CD4-positive, alpha-beta memory T cell (primary cell): ENCODE measurements at regions not wholly inside any gene's neighbourhood (a gene's known extent, or its start where the extent isn't known, plus 50 kb on each side); places are given as distances from the start of the nearest gene placed in this dataset.

Experiments
- CTCF ChIA-PET: fragments of 350-600 bp; sonication (Branson Sonifier 250); formaldehyde crosslinking; loops from one replicate; lab custom pipeline; 2021; ENCODE audit warnings: inconsistent platforms; ENCODE audit not compliant: partially characterized antibody; lab: Charles Lee
- POLR2A ChIA-PET: fragments of 350-600 bp; sonication (Branson Sonifier 250); formaldehyde crosslinking; loops from one replicate; lab custom pipeline; 2021; ENCODE audit not compliant: partially characterized antibody; lab: Charles Lee
- DNase-seq, 5 donors: peaks; one replicate each; pipeline versions ENCODE4 v3.0.0 to v3.0.0-alpha.2; 2020 to 2022; ENCODE audit warnings: mixed read lengths in 1 of 5
- H3K27ac ChIP-seq: one replicate; pipeline ENCODE4 v1.7.0; 2013; ENCODE audit warnings: low read depth, low read length
- H3K27me3 ChIP-seq: 2 replicates; pipeline ENCODE4 v1.7.0; 2013; ENCODE audit warnings: mild to moderate bottlenecking, low read length, moderate library complexity; ENCODE audit not compliant: insufficient read depth
- H3K36me3 ChIP-seq: 2 replicates; pipeline ENCODE4 v1.7.0; 2013; ENCODE audit warnings: mild to moderate bottlenecking, low read length, moderate library complexity; ENCODE audit not compliant: insufficient read depth
- H3K4me1 ChIP-seq: 2 replicates; pipeline ENCODE4 v1.7.0; 2013; ENCODE audit warnings: mild to moderate bottlenecking, low read length, moderate library complexity; ENCODE audit not compliant: insufficient read depth
- H3K4me3 ChIP-seq, 2 donors: one replicate each; pipeline ENCODE4 v1.7.0; 2013; ENCODE audit warnings: low read length in 2 of 2, mild to moderate bottlenecking in 1 of 2
- H3K9me3 ChIP-seq, 2 donors: one replicate each; pipeline ENCODE4 v1.7.0; 2013; ENCODE audit warnings: low read length in 2 of 2, control low read depth in 1 of 2; ENCODE audit not compliant: control insufficient read depth in 1 of 2
- H3K27ac Mint-ChIP-seq, 7 donors: one replicate each; pipeline ENCODE4 v1.8.0; 2020 to 2021; ENCODE audit warnings: mixed read lengths in 7 of 7, mild to moderate bottlenecking in 6 of 7, inconsistent platforms in 3 of 7, moderate library complexity in 3 of 7
- H3K27me3 Mint-ChIP-seq, 2 donors: one replicate each; pipeline ENCODE4 v1.8.0; 2020 to 2021; ENCODE audit warnings: mixed read lengths in 2 of 2
- H3K36me3 Mint-ChIP-seq, 2 donors: one replicate each; pipeline ENCODE4 v1.8.0; 2020 to 2021; ENCODE audit warnings: mixed read lengths in 2 of 2, inconsistent platforms in 1 of 2, mild to moderate bottlenecking in 1 of 2
- H3K4me1 Mint-ChIP-seq, 4 donors: one replicate each; pipeline ENCODE4 v1.8.0; 2020 to 2021; ENCODE audit warnings: mixed read lengths in 4 of 4, mild to moderate bottlenecking in 1 of 4
- H3K4me3 Mint-ChIP-seq, 8 donors: one replicate each; pipeline ENCODE4 v1.8.0; 2020 to 2021; ENCODE audit warnings: mixed read lengths in 8 of 8, mild to moderate bottlenecking in 7 of 8, moderate library complexity in 6 of 8, inconsistent platforms in 3 of 8
- H3K9me3 Mint-ChIP-seq, 8 donors: one replicate each; pipeline ENCODE4 v1.8.0; 2020 to 2021; ENCODE audit warnings: mixed read lengths in 8 of 8, mild to moderate bottlenecking in 5 of 8, inconsistent platforms in 3 of 8, moderate library complexity in 1 of 8
- intact Hi-C: fragments of 100-400 bp; cut with micrococcal nuclease; formaldehyde crosslinking; loops from one replicate; pipeline ENCODE4 v1.15.1; 2023

DNA sequence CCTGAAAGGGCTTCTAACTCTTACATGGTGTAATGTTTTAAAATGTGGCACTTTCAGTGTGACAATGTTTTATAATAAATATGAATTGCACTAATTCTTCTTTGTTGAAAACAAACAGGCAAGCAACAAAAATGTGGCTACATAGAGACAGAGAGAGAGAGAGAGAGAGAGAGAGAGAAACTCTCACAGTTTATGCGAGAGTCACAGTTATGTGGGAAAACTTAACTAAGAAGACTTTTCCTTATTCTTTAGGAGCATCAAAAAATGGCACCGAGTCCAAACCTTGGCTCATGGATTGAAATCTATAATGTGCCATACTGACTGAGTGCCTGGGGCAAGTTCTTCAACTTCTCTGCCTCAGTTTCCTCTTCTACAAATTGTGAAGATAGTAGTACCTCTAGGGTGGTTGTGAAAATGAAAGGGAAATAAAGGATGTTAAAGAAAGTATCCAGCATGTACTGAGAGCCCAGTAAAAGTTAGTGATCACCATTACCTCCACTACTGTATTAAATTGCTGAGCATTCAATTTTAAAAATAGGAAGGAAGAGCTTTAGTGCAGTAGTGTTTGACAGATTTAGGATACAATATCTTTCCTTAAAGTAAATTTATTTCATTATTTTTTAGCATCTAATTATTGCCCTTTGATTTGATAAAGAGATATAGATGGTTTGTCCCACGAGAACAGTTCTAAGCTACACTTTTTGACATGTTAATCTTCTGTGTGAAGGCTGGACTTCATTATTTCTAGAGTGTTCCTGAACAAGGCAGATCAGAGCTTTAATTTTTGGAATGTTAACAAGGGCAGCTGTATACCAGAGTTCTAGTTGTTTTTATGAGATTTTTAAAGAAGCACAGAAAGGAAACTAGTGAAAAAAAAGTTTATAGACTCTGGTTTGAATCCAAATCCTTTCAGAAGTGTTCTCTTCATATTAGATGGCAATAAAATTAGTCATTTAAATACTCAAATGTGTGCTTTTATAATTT is 187.5 kb upstream of the ANK2 start:
- no peaks in the 10 kb centered on the region for H3K27me3 ChIP-seq
- H3K9me3 ChIP-seq, result no peaks in the 10 kb centered on the region
- no peaks in the 10 kb centered on the region for H3K9me3 Mint-ChIP-seq
- ChIA-PET CTCF (no interaction called here), POLR2A (no interaction called here)
- no peak overlapping the region for H3K27ac ChIP-seq
- intact Hi-C loops, result no loop called here
- H3K4me1 ChIP-seq, result no peaks in the 10 kb centered on the region
- H3K36me3 Mint-ChIP-seq, result no peaks in the 10 kb centered on the region
- DNase-seq, result no peak
- no peaks in the 10 kb centered on the region for H3K36me3 ChIP-seq
- no peak overlapping the region for H3K27ac Mint-ChIP-seq
- H3K4me1 Mint-ChIP-seq, result no peaks in the 10 kb centered on the region
- peaks cover 1 to 3% of the 10 kb centered on the region in 2 donors for H3K27me3 Mint-ChIP-seq
- H3K4me3 Mint-ChIP-seq, result no peak overlapping the region
- no peak overlapping the region for H3K4me3 ChIP-seq

DNA sequence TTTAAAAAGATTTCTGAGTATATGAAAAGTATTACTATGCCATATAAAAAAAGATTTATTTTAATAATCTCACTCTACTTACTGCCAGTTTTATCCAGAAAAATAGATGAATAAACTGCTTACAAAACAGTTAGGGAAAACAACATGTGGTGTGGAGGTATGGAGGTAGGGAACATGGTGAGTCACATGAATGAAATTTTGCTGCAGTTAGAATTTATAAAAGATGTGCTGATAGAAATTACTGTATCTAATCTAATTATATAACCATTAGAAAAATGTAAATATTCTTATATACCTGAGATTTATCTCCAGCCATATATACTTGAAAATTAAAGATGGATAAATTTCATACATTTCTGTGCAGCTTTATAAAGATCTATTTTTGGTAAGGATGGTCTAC is 184.0 kb upstream of the ANK2 start:
- Mint-ChIP-seq H3K4me1 (no peaks in the 10 kb centered on the region), H3K27ac (no peak overlapping the region), H3K27me3 (no peaks in the 10 kb centered on the region), H3K9me3 (no peaks in the 10 kb centered on the region), H3K4me3 (no peak overlapping the region), H3K36me3 (no peaks in the 10 kb centered on the region)
- DNase-seq, result no peak
- H3K27me3 ChIP-seq, result no peaks in the 10 kb centered on the region
- no peaks in the 10 kb centered on the region for H3K9me3 ChIP-seq
- ChIA-PET POLR2A (no interaction called here), CTCF (no interaction called here)
- H3K27ac ChIP-seq, result no peak overlapping the region
- H3K36me3 ChIP-seq, result no peaks in the 10 kb centered on the region
- H3K4me3 ChIP-seq, result no peak overlapping the region
- no peaks in the 10 kb centered on the region for H3K4me1 ChIP-seq
- intact Hi-C loops, result no loop called here

DNA sequence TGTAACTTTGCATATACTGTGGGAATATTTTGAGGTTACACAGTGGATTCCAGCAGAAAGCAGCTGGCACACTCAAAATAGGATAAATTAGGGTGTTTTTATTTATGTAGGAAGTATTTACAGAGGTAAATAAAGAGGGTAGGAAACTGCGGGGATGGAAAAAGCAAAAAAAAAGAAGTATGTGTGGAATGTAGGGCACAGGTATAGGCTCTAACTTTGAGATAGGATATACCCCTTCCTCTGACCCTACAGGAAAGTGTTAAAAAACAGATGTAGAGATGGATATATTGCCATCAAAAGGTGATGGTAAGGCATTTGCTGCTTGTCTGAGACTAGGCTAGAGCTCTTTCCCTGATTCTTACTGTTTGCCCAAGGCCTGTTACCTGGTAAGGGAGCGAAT is 173.1 kb upstream of the ANK2 start:
- H3K36me3 ChIP-seq, result no peaks in the 10 kb centered on the region
- CTCF ChIA-PET, result interaction anchor here (1.4 kb wide), 1 partner anchor 16 kb away, joined by 3 read pairs; no protein-coding TSS in a partner anchor
- H3K9me3 ChIP-seq, result no peaks in the 10 kb centered on the region
- POLR2A ChIA-PET, result no interaction called here
- H3K4me1 ChIP-seq, result no peaks in the 10 kb centered on the region
- no peaks in the 10 kb centered on the region for H3K36me3 Mint-ChIP-seq
- H3K27me3 ChIP-seq, result no peaks in the 10 kb centered on the region
- no peak overlapping the region for H3K4me3 ChIP-seq
- H3K27me3 Mint-ChIP-seq, result peaks cover 1 to 9% of the 10 kb centered on the region in 2 donors
- no peaks in the 10 kb centered on the region for H3K4me1 Mint-ChIP-seq
- peaks cover 0 to 3% (median 0%) of the 10 kb centered on the region in 8 donors for H3K9me3 Mint-ChIP-seq
- no peak overlapping the region for H3K4me3 Mint-ChIP-seq
- H3K27ac ChIP-seq, result no peak overlapping the region
- intact Hi-C loops, result no loop called here
- no peak for DNase-seq
- H3K27ac Mint-ChIP-seq, result no peak overlapping the region

DNA sequence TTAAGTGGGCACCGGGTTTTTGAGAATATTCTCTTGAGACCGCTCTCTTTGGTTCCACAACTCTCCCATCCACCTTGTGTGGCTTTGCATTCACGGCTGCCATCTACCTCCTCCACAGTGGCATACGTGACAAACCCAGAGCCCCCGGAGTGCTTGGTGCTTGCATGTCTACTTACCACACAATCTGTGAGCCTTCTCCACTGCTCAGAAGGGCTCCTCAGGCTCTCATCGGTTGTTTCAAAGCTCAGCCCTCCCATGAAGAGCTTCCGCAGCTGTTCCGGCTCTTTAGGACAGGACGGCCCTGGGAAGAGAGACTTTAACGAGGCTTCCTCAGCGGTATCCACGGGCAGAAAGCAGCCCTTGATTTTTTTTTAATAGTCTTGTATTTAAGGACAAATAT is 167.6 kb upstream of the ANK2 start:
- Histone ChIP-seq H3K27ac (no peak overlapping the region), H3K4me1 (no peaks in the 10 kb centered on the region), H3K4me3 (no peak overlapping the region), H3K36me3 (no peaks in the 10 kb centered on the region), H3K9me3 (no peaks in the 10 kb centered on the region), H3K27me3 (no peaks in the 10 kb centered on the region)
- Mint-ChIP-seq H3K4me1 (no peaks in the 10 kb centered on the region), H3K27me3 (peaks cover 1 to 11% of the 10 kb centered on the region in 2 donors), H3K27ac (no peak overlapping the region), H3K36me3 (no peaks in the 10 kb centered on the region), H3K4me3 (no peak overlapping the region), H3K9me3 (no peaks in the 10 kb centered on the region)
- intact Hi-C loops, result no loop called here
- POLR2A ChIA-PET, result no interaction called here
- CTCF ChIA-PET, result no interaction called here
- no peak for DNase-seq

DNA sequence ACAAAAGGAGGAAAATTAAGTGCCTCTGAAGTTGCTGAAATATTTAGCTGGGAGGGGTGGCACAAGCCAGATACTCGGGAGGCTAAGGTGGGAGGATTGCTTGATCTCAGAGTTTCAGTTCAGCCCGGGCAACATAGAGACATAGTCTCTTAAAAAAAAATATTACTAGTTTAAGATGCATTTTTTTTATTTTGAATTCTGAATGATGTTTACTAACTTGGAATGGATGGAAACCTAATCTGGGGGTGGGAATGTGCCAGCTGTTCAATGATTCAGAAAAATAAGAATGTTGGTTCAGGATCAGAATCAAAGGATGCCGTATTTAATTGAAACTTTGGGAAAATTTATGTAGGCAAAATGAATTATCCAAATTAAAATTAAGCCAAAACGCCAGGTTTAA is 167.2 kb upstream of the ANK2 start:
- no peaks in the 10 kb centered on the region for H3K9me3 Mint-ChIP-seq
- no peaks in the 10 kb centered on the region for H3K36me3 ChIP-seq
- no peaks in the 10 kb centered on the region for H3K27me3 ChIP-seq
- no peaks in the 10 kb centered on the region for H3K4me1 Mint-ChIP-seq
- peak overlapping the region in 1 of 7 donors; percentile 59 for H3K27ac Mint-ChIP-seq
- no peak overlapping the region for H3K4me3 Mint-ChIP-seq
- H3K36me3 Mint-ChIP-seq, result no peaks in the 10 kb centered on the region
- no peaks in the 10 kb centered on the region for H3K4me1 ChIP-seq
- no peaks in the 10 kb centered on the region for H3K9me3 ChIP-seq
- H3K4me3 ChIP-seq, result no peak overlapping the region
- peaks cover 1 to 8% of the 10 kb centered on the region in 2 donors for H3K27me3 Mint-ChIP-seq
- DNase-seq, result no peak
- H3K27ac ChIP-seq, result no peak overlapping the region
- ChIA-PET POLR2A (no interaction called here), CTCF (interaction anchor here (0.6 kb wide), 1 partner anchor 49 kb away, joined by 3 read pairs; no protein-coding TSS in a partner anchor)
- intact Hi-C loops, result no loop called here

DNA sequence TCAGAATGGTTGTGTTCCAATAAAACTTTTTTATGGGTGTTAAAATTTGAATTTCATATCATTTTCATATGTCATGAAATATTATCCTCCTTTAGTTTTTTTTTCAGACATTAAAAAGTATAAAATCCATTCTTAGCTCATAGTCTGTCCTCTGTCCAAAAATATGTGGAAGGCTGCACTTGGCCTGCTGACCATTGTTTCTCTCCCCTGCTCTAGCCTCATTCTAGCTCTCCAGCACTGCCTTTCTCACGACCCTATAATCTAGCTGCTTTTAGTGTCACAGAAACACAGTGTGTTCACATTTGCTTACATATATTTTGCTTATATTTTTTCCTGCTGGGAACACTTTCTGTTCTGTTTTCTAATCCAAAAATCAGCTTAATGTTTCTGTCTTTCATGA is 165.0 kb upstream of the ANK2 start:
- no peaks in the 10 kb centered on the region for H3K27me3 ChIP-seq
- ChIA-PET POLR2A (no interaction called here), CTCF (interaction anchor here (1.0 kb wide), 1 partner anchor 12 kb away, joined by 3 read pairs; no protein-coding TSS in a partner anchor)
- no peak overlapping the region for H3K27ac Mint-ChIP-seq
- H3K27me3 Mint-ChIP-seq, result peaks cover 0 to 8% of the 10 kb centered on the region in 2 donors
- no peaks in the 10 kb centered on the region for H3K36me3 ChIP-seq
- no peak overlapping the region for H3K4me3 ChIP-seq
- no peaks in the 10 kb centered on the region for H3K4me1 Mint-ChIP-seq
- no peaks in the 10 kb centered on the region for H3K4me1 ChIP-seq
- no peaks in the 10 kb centered on the region for H3K9me3 ChIP-seq
- intact Hi-C loops, result no loop called here
- no peak for DNase-seq
- H3K9me3 Mint-ChIP-seq, result no peaks in the 10 kb centered on the region
- no peaks in the 10 kb centered on the region for H3K36me3 Mint-ChIP-seq
- H3K4me3 Mint-ChIP-seq, result no peak overlapping the region
- H3K27ac ChIP-seq, result no peak overlapping the region

DNA sequence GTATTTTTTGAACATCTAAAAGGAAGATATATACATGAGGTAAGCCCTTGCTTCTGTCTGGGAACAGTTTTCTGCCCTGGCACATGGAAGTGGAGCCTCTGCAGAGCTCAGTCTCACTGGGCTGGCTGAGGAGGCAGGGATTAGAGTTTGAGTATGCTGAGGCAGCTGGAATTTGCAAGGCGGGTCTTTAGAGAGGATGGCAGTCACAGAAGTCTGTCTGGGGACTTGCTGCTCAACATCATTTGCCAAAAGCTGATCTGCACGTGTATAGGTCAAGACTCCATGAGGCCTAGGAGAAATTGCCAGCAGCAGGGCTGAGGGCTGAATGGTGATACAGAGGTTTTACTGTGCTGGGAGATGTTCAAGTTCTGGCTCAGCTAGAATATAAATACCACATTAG is 163.6 kb upstream of the ANK2 start:
- Histone ChIP-seq H3K4me3 (no peak overlapping the region), H3K27me3 (no peaks in the 10 kb centered on the region), H3K9me3 (no peaks in the 10 kb centered on the region), H3K4me1 (no peaks in the 10 kb centered on the region), H3K36me3 (no peaks in the 10 kb centered on the region), H3K27ac (no peak overlapping the region)
- H3K36me3 Mint-ChIP-seq, result no peaks in the 10 kb centered on the region
- ChIA-PET CTCF (interaction anchor here (0.7 kb wide), 1 partner anchor 10 kb away, joined by 3 read pairs; no protein-coding TSS in a partner anchor), POLR2A (no interaction called here)
- no peak for DNase-seq
- peaks cover 0 to 2% (median under 1%) of the 10 kb centered on the region in 4 donors for H3K4me1 Mint-ChIP-seq
- H3K9me3 Mint-ChIP-seq, result no peaks in the 10 kb centered on the region
- intact Hi-C loops, result no loop called here
- H3K27me3 Mint-ChIP-seq, result peaks cover 0 to 2% of the 10 kb centered on the region in 2 donors
- H3K27ac Mint-ChIP-seq, result no peak overlapping the region
- no peak overlapping the region for H3K4me3 Mint-ChIP-seq
